Loucy (cell line): ENCODE measurements at regions not wholly inside any gene's neighbourhood (a gene's known extent, or its start where the extent isn't known, plus 50 kb on each side); places are given as distances from the start of the nearest gene placed in this dataset.

Source experiments
- CTCF ChIP-seq: fragments of 200-600 bp; sonication (generic); conservative IDR thresholded peaks from 2 replicates; pipeline ENCODE4 v1.5.1; 2014; ENCODE audit warnings: mild to moderate bottlenecking, antibody characterized with exemption, low read length
- EZH2phosphoT487 ChIP-seq: fragments of 200-600 bp; IDR thresholded peaks from 2 replicates; pipeline ENCODE4 v1.6.1; 2018; ENCODE audit warnings: antibody characterized with exemption, mild to moderate bottlenecking, moderate library complexity, borderline replicate concordance

- TF ChIP-seq CTCF (no peak), EZH2phosphoT487 (no peak)
Observed at GRCh38 chr2:22209545-22209944, 1085.8 kb downstream of the TDRD15 start.
